Motor neuron (in vitro differentiated cells): ENCODE measurements at regions not wholly inside any gene's neighbourhood (a gene's known extent, or its start where the extent isn't known, plus 50 kb on each side); places are given as distances from the start of the nearest gene placed in this dataset.
"Not testable (repeated sequence)": the region's sequence is repeated elsewhere in the genome, so short reads cannot be mapped to it uniquely, and the experiment has no call there.

ENCODE experiments used
- ATAC-seq, 8 experiments: fragments of 200-7000 bp; cut with Tn5 transposase; replicated peaks in 6 of 8; 2 replicates each; pipeline ENCODE4 v1.8.0; 2021; ENCODE audit warnings: mild to moderate bottlenecking in 8 of 8, moderate library complexity in 8 of 8
- H3K27ac ChIP-seq, 2 donors: fragments of 250-450 bp; sonication (Bioruptor Pico); 2 replicates each; pipeline ENCODE4 v1.9.0; 2021; ENCODE audit warnings: antibody characterized with exemption in 2 of 2, mild to moderate bottlenecking in 2 of 2, moderate library complexity in 1 of 2
- H3K4me1 ChIP-seq, 2 donors: fragments of 250-450 bp; sonication (Bioruptor Pico); replicated peaks in 1 of 2; 2 replicates each; pipeline ENCODE4 v1.6.1; 2021; ENCODE audit warnings: antibody characterized with exemption in 2 of 2, mild to moderate bottlenecking in 2 of 2, moderate library complexity in 1 of 2
- H3K4me3 ChIP-seq, 5 donors: fragments of 250-450 bp; sonication (Bioruptor Pico); 2 replicates each; pipeline ENCODE4 v1.9.0; 2021; ENCODE audit warnings: antibody characterized with exemption in 5 of 5, mild to moderate bottlenecking in 5 of 5, moderate library complexity in 4 of 5
- WGBS, 10 experiments: fragments of 450-650 bp; shearing (Covaris generic); methylation state at CpG; one replicate each; pipeline ENCODE4 v1.0.0; 2022; 5-methylcytosine and 5-hydroxymethylcytosine counted together
- in situ Hi-C, 9 experiments: fragments of 400-800 bp; cut with MboI; loops; one replicate each; pipeline ENCODE4 v1.15.0; 2021; ENCODE audit warnings: low sequenced_read_pairs in 9 of 9, low pct_unique_long_range_greater_than_20kb in 2 of 9; ENCODE audit not compliant: unreplicated experiment in 9 of 9

GRCh38 chr15:100768501-100768931 is 111.1 kb upstream of the ALDH1A3 start:
- in situ Hi-C loops = no loop called here
- Histone ChIP-seq H3K27ac (no peak overlapping the region), H3K4me3 (no peak overlapping the region), H3K4me1 (no peaks in the 10 kb centered on the region)
- 50 to 93% (median 83%) methylated on average over 1 to 8 of the region's 9 CpGs; no CpG with 5 or more reads in 5 of the 10 experiments for WGBS, 10 experiments
- no peak for ATAC-seq

DNA sequence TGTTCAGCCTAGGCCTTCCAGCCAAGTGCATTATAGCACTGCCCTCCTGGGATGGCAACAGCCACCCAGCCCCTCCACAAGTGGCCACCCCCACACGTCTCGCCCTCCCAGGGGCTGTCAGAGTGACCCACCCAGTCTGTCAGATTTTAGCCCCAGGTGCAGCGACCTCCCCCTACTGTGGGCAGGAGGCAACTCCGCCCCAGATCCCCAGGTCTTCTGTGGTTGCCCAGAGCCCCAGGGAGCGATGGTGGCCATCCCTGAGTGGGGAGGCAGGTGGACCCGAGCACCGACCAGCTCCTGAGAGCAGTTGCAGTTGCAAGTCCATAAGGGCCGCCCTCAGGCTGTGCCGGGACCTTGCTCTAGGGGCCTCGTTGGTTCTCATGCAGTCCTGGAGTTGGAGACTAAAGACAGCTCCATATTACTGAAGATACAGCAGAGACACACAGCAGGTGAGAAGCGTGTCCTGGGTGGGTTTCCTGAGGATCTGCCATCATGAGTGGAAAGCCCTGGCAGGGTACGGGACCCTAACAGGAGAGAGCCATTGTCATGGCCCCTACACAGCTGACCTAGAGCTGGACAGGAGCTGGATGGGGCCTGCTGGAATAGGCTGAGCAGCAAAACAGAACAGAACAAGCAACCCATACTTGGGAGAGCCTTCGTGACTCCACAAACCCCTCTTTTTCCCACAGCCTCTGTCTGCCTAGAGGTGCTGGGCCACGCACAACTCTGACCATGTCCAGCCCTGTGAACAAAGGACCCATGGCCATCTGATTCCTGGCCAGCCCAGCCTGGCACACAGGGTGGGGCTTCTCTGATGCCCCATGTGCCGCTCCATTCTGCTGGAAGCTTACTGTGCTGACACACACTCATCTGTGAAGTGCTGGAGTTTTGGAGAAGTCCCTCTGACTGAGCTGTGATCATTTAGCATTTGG is 110.3 kb upstream of the ALDH1A3 start:
- in situ Hi-C loops = no loop called here
- H3K4me1 ChIP-seq = no peaks in the 10 kb centered on the region
- 59 to 100% methylated on average over 1 to 2 of the region's 15 CpGs; no CpG with 5 or more reads in 8 of the 10 experiments for WGBS, 10 experiments
- H3K4me3 ChIP-seq = no peak overlapping the region
- ATAC-seq = no peak
- H3K27ac ChIP-seq = no peak overlapping the region

- WGBS, 10 experiments = 20 to 100% (median 50%) methylated on average over 1 to 3 of the region's 4 CpGs; no CpG with 5 or more reads in 5 of the 10 experiments
- in situ Hi-C loops = no loop called here
- Histone ChIP-seq H3K27ac (no peak overlapping the region), H3K4me3 (no peak overlapping the region), H3K4me1 (no peaks in the 10 kb centered on the region)
- no peak for ATAC-seq
Observed at GRCh38 chr15:100769975-100770340, 109.7 kb upstream of the ALDH1A3 start.

GRCh38 chr15:100770661-100771584 is 108.7 kb upstream of the ALDH1A3 start:
- no peak overlapping the region for H3K4me3 ChIP-seq
- in situ Hi-C loops = no loop called here
- no peak overlapping the region for H3K27ac ChIP-seq
- no peaks in the 10 kb centered on the region for H3K4me1 ChIP-seq
- 58 to 100% (median 76%) methylated on average over 2 to 9 of the region's 12 CpGs; no CpG with 5 or more reads in 4 of the 10 experiments for WGBS, 10 experiments
- no peak for ATAC-seq

DNA sequence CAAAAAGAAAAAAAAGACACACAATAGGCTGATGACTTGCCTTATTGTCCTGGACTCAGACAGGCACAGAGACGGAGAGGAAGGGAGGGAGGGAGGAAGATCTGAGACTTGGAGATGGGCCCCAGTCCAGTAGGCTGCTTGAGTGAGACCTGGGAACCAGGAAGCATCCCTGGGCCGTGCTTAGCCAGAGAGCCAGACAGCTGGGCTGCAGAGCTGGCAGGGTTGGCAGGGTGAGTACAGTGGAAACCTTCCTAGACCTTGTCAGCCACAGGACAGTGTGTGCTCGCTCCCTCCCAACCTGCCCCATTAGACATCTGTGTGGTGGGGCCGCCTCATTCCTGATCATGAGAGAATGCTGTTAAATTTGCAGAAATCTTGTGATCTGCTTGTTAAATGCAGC is 107.9 kb upstream of the ALDH1A3 start:
- ATAC-seq = no peak
- WGBS, 10 experiments = 17 to 100% (median 88%) methylated on average over 1 to 3 of the region's 4 CpGs; no CpG with 5 or more reads in 3 of the 10 experiments
- no peak overlapping the region for H3K4me3 ChIP-seq
- in situ Hi-C loops = no loop called here
- H3K27ac ChIP-seq = no peak overlapping the region
- H3K4me1 ChIP-seq = no peaks in the 10 kb centered on the region

- H3K4me1 ChIP-seq = no peaks in the 10 kb centered on the region
- in situ Hi-C loops = no loop called here
- no peak overlapping the region for H3K27ac ChIP-seq
- 33 to 83% (median 57%) methylated on average over 1 of the region's 6 CpGs; no CpG with 5 or more reads in 6 of the 10 experiments for WGBS, 10 experiments
- no peak overlapping the region for H3K4me3 ChIP-seq
- ATAC-seq = no peak
Observed at GRCh38 chr15:100772478-100772877, 107.2 kb upstream of the ALDH1A3 start.

DNA sequence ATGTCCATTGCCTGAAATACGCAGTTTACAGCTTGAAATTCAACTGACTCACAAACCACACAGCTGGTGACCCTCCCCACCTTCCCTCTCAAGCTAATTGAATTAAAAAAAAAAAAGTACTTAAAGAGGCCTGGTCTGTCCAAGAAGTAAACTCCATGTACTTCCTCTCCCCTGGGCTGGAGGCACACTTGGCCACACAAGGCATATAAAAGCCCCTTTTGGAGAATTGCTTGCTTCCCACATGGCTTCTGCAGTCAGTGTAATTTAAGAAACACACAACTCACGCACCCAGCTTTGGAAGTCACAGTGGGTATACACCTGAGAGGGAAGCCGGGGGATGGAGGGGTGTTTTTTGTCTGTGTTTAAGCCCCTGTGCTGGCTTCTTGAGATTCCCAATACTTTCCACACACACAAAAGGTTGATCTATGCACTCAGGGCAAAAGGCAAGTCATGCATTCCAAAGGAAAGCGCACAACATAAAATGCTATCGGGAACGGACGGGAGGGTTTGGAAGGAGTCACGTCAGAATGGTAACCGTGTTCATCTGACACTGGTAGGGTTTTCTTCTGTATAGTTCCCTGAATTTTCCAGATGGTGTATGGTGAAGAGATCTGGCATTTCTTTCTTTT is 106.6 kb upstream of the ALDH1A3 start:
- no peak for ATAC-seq
- H3K4me1 ChIP-seq = no peaks in the 10 kb centered on the region
- 79 to 94% (median 90%) methylated on average over 4 to 9 of the region's 9 CpGs; no CpG with 5 or more reads in 1 of the 10 experiments for WGBS, 10 experiments
- no peak overlapping the region for H3K4me3 ChIP-seq
- in situ Hi-C loops = no loop called here
- H3K27ac ChIP-seq = no peak overlapping the region

DNA sequence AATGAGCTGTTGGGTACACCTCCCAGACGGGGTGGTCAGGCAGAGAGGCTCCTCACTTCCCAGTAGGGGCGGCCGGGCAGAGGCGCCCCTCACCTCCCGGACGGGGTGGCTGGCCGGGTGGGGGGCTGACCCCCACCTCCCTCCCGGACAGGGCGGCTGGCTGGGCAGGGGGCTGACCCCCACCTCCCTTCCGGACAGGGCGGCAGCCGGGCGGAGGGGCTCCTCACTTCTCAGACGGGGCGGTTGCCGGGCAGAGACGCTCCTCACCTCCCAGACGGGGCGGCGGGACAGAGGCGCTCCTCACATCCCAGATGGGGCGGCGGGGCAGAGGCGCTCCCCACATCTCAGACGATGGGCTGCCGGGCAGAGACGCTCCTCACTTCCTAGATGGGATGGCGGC is 105.6 kb upstream of the ALDH1A3 start:
- WGBS, 10 experiments = no CpG with 5 or more reads among the region's 28 CpGs
- in situ Hi-C loops, H3K4me3 ChIP-seq, H3K27ac ChIP-seq, H3K4me1 ChIP-seq, ATAC-seq: not testable (repeated sequence)

DNA sequence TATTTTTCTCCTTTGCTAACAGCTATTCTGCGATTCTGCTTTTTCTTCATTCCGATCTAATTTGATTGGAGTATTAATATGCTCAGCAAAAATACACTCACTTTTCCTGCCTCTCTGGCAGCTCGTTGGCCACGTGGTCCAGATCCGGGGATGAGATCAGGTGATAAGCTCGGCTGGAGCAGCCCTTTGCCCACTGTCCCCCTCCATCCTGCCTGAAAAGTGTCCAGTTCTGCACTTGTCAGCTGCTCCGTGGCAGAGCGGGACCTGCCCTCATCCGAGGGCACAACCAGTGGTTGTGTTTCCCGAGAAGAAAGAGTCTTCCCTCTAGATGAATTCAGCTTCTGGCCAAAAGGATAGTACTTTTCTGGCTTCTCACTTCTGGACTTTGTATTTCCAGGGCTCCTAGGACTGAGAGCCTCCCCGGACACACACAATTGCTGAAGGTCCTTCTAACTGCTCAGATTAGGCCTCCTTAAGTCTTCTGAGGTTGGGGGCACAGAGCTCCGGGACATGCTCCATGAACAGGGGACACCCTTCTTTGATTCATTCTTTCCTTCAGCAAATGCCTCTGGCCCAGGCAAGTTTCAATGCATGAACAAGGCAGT is 103.9 kb upstream of the ALDH1A3 start:
- in situ Hi-C loops = no loop called here
- 73 to 100% (median 89%) methylated on average over 1 to 11 of the region's 12 CpGs; no CpG with 5 or more reads in 2 of the 10 experiments for WGBS, 10 experiments
- no peak overlapping the region for H3K27ac ChIP-seq
- H3K4me1 ChIP-seq = no peaks in the 10 kb centered on the region
- no peak for ATAC-seq
- no peak overlapping the region for H3K4me3 ChIP-seq

DNA sequence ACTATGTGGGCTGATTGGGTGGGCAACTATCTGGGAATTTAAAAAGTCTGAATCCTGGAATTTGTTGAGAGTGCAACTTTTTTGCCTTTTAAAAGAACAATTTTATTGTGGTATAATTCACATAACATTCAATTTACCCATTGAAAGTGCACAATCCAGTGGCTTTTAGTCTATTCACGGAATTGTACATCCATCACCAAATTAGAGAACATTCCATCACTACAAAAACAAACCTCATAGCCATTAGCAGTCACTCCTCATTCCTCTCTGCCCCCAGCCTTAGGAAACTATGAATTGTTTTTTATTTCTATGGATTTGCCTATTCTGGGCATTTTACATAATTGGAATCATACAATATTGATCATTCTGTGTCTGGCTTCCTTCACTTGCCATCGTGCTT is 101.8 kb upstream of the ALDH1A3 start:
- in situ Hi-C loops = no loop called here
- Histone ChIP-seq H3K4me3 (no peak overlapping the region), H3K27ac (no peak overlapping the region), H3K4me1 (no peaks in the 10 kb centered on the region)
- no peak for ATAC-seq
- WGBS, 10 experiments = 31 to 100% (median 78%) methylated on average over 1 to 2 of the region's 2 CpGs; no CpG with 5 or more reads in 3 of the 10 experiments

- H3K4me1 ChIP-seq = no peaks in the 10 kb centered on the region
- in situ Hi-C loops = no loop called here
- 40 to 96% methylated on average over 1 to 3 of the region's 18 CpGs; no CpG with 5 or more reads in 8 of the 10 experiments for WGBS, 10 experiments
- ATAC-seq = no peak
- no peak overlapping the region for H3K4me3 ChIP-seq
- H3K27ac ChIP-seq = no peak overlapping the region
Observed at GRCh38 chr15:100778831-100779288, 100.8 kb upstream of the ALDH1A3 start.
